ENCODE measurements at regions not wholly inside any gene's neighbourhood (a gene's known extent, or its start where the extent isn't known, plus 50 kb on each side); places are given as distances from the start of the nearest gene placed in this dataset.

DNA sequence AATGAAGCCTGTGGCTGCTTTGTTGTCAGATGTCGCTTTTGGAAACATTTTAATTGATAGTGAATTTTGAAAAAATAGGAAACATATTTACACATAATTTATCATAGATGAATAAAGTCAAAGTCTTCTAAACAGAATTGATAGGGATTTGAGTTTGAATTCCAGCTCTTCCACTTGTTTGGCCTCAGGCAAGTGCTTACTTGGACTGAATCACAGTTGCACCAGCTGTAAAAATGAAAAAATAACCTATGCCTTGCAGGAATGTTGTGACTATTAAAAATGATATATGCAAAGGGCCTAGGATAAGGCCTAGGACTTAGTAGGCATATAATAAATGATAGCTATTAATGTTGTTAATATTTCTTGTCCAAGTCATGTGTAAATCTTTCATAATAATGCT lies 618.5 kb upstream of the MMS22L start:
- no peak for DNase-seq (ENCODE audit: low read depth)
- TF ChIP-seq, protein P1, sequence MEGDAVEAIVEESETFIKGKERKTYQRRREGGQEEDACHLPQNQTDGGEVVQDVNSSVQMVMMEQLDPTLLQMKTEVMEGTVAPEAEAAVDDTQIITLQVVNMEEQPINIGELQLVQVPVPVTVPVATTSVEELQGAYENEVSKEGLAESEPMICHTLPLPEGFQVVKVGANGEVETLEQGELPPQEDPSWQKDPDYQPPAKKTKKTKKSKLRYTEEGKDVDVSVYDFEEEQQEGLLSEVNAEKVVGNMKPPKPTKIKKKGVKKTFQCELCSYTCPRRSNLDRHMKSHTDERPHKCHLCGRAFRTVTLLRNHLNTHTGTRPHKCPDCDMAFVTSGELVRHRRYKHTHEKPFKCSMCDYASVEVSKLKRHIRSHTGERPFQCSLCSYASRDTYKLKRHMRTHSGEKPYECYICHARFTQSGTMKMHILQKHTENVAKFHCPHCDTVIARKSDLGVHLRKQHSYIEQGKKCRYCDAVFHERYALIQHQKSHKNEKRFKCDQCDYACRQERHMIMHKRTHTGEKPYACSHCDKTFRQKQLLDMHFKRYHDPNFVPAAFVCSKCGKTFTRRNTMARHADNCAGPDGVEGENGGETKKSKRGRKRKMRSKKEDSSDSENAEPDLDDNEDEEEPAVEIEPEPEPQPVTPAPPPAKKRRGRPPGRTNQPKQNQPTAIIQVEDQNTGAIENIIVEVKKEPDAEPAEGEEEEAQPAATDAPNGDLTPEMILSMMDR (conservative IDR thresholded peaks at IDR 0.05; ENCODE audit: low read depth, low read length) = no peak
- no peak overlapping the region for H3K4me3 ChIP-seq (ENCODE audit: low read depth, low read length)

DNA sequence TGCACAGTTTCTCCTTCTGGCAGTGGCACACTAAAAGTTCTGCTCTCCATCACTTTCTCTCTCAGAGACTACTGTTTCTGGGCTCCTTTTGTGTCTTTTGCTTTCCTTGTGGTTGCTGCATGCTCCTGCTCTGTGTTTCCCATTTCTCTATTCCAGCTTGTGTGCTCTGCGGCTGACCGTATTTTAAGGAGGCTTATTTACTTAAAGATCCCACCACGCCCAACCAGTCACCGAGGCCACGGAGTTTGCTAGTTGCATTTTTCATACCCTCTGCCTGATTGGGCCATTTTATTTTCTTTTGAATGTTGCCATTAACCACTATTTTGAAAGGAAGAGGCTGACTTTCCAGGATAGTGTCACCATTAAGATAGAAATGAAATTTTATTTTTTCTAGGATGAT lies 626.4 kb upstream of the MMS22L start:
- no peak for DNase-seq (ENCODE audit: low read depth)
- no peak overlapping the region for H3K4me3 ChIP-seq (ENCODE audit: low read depth, low read length)
- TF ChIP-seq, protein P1 (conservative IDR thresholded peaks at IDR 0.05; ENCODE audit: low read depth, low read length) = no peak

DNA sequence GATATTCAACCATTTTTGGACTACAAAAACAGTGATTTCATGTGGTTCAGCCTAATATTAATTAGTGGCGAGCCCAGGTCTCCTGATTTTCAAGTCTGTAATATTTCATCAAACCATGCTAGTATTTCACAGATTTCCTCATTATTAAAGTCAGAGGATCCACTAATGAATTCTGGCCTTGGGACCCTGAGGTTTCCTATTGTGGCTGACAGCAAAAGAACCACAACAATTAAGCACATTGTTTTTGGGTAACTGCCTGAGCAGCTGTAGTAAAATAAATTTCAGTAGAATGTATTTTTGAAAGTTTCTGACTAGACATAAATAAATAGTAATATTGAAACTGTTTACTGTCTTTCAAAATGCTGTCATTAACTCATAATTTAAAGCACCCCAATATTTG lies 630.7 kb upstream of the MMS22L start:
- H3K4me3 ChIP-seq (ENCODE audit: low read depth, low read length) = no peak overlapping the region
- TF ChIP-seq, protein P1 (conservative IDR thresholded peaks at IDR 0.05; ENCODE audit: low read depth, low read length) = no peak
- no peak for DNase-seq (ENCODE audit: low read depth)

DNA sequence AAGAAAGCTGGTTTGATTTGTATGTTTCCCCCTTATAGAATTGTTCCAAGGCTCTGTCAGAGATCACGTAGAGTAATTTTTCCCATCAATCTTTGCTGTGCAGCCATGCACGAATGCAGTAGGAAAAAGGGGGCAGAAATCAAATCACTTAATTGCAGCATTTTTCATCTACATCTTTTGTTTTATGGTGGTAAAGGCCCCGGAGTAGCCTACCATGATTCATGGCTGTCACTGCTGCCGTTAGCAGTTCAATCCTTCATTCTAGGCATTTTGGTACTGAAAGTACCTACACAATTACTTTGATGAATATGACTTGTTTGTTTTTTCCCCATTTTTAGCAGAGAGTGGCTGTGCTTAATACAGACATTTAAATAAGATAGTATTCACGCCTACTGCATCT lies 631.9 kb upstream of the MMS22L start:
- no peak overlapping the region for H3K4me3 ChIP-seq (ENCODE audit: low read depth, low read length)
- TF ChIP-seq, protein P1 (conservative IDR thresholded peaks at IDR 0.05; ENCODE audit: low read depth, low read length) = no peak
- no peak for DNase-seq (ENCODE audit: low read depth)

DNA sequence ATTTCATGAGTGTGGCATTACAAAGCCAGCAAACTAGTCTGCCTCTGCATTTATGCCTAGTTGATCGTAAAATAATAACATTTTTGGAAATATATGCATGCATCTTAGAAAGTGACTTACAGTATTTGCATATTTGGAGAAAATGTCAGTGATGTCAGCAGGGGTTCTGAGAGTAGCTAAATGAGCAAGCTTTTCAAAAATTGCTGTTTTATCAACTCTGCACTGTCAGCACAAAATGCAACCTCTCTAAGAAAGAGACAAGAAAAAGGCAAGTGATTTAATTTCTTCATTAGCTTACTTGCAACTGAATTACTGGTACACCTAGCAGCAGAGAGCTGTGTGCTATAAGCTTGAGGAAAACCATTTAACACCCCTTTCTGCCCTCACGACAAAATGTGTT lies 632.5 kb upstream of the MMS22L start:
- no peak for DNase-seq (ENCODE audit: low read depth)
- H3K4me3 ChIP-seq (ENCODE audit: low read depth, low read length) = no peak overlapping the region
- TF ChIP-seq, protein P1 (conservative IDR thresholded peaks at IDR 0.05; ENCODE audit: low read depth, low read length) = no peak

DNA sequence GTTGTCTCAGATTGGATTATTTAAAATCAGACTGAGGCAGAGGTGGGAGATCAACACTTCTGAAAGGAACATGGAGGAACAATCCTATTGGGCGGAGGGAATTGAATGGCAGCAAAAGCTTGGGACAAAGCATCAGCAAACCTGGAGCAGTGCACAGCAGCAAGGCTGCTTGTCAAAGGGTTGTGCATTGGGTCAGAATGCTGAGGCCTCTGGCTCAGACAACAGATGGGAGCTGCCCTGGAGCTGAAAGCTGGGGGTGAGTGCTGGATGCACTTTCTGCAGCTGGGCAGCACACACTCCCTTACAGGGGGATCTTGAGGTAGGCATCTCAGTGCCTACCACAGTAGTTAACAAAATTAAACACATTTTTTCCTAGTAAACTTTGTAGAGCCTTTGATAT lies 634.4 kb upstream of the MMS22L start:
- DNase-seq (ENCODE audit: low read depth) = no peak
- TF ChIP-seq, protein P1 (conservative IDR thresholded peaks at IDR 0.05; ENCODE audit: low read depth, low read length) = no peak
- H3K4me3 ChIP-seq (ENCODE audit: low read depth, low read length) = no peak overlapping the region

DNA sequence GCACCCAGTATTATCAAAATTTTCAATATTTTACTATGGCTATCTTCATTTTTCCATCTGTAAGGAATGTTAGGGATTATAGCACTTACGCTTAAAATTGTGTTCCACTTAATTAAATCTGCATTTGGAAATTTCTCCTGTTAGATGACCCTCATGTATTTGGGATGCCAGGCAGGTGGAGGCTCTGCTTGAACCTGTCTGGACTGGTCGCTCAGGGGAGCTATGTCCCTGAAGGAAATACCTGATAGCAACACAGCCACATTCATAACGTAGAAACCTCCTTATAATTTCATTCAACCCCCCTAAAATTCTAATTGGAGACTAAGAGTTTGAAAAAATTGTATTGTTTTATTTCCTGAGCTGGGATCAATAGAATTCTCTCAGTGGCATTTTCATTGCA lies 636.0 kb upstream of the MMS22L start:
- TF ChIP-seq, protein P1 (conservative IDR thresholded peaks at IDR 0.05; ENCODE audit: low read depth, low read length) = no peak
- H3K4me3 ChIP-seq (ENCODE audit: low read depth, low read length) = no peak overlapping the region
- no peak for DNase-seq (ENCODE audit: low read depth)

Measured in choroid plexus epithelial cell (primary cell).